HEK293 (cell line): ENCODE measurements at regions not wholly inside any gene's neighbourhood (a gene's known extent, or its start where the extent isn't known, plus 50 kb on each side); places are given as distances from the start of the nearest gene placed in this dataset.

Source experiments
- CTCF ChIA-PET: fragments of 350-600 bp; formaldehyde crosslinking; extraction: SDS; loops from one replicate; lab custom pipeline; 2021; ENCODE audit warnings: antibody characterized with exemption; lab: Yijun Ruan, JAX
- POLR2A ChIA-PET: fragments of 300-600 bp; formaldehyde crosslinking; extraction: SDS; loops from one replicate; lab custom pipeline; 2020; ENCODE audit warnings: antibody characterized with exemption, inconsistent platforms; lab: Yijun Ruan, JAX
- H3K27ac ChIP-seq: fragments of 200-500 bp; sonication (Bioruptor generic); 2 replicates; pipeline ENCODE4 v1.5.1; 2014; ENCODE audit warnings: low read depth, low read length, control low read depth, inconsistent platforms; ENCODE audit errors: extremely low read depth
- H3K36me3 ChIP-seq, 2 experiments: fragments of 200-500 bp in 1 of 2; sonication (Bioruptor generic) in 1 of 2; 1 replicate in 1 of 2; 2 replicates in 1 of 2; pipeline ENCODE4 v1.5.1; 2014 to 2017; ENCODE audit warnings: inconsistent platforms in 2 of 2, low read length in 2 of 2; ENCODE audit not compliant: control insufficient read depth in 2 of 2, insufficient read depth in 1 of 2
- H3K4me1 ChIP-seq: fragments of 200-500 bp; sonication (Bioruptor generic); 2 replicates; pipeline ENCODE4 v1.5.1; 2014; ENCODE audit warnings: mild to moderate bottlenecking, low read length, inconsistent platforms; ENCODE audit not compliant: control insufficient read depth, insufficient read depth
- H3K4me3 ChIP-seq: 2 replicates; pipeline ENCODE4 v1.5.1; 2011; ENCODE audit warnings: low read depth, mild to moderate bottlenecking, control low read depth, low read length, moderate library complexity
- H3K9me3 ChIP-seq: fragments of 200-500 bp; sonication (Bioruptor generic); 2 replicates; pipeline ENCODE4 v1.5.1; 2014; ENCODE audit warnings: low read depth, low read length, inconsistent platforms; ENCODE audit not compliant: control insufficient read depth, insufficient read depth
- GLIS1 ChIP-seq: fragments of 450-650 bp; formaldehyde crosslinking; IDR thresholded peaks from 2 replicates; pipeline ENCODE4 v1.5.1; 2016; ENCODE audit warnings: missing biosample characterization, missing genetic modification characterization
- HOXD13 ChIP-seq: sonication (generic); formaldehyde crosslinking; IDR thresholded peaks from 2 replicates; pipeline ENCODE4 v1.8.0; 2022; ENCODE audit warnings: missing genetic modification reagents, borderline replicate concordance
- KLF8 ChIP-seq: fragments of 450-650 bp; formaldehyde crosslinking; IDR thresholded peaks from 2 replicates; pipeline ENCODE4 v1.5.1; 2016; ENCODE audit warnings: missing biosample characterization, missing genetic modification characterization
- OVOL3 ChIP-seq: fragments of 450-650 bp; formaldehyde crosslinking; IDR thresholded peaks from 2 replicates; pipeline ENCODE4 v1.5.1; 2016; ENCODE audit warnings: missing biosample characterization, missing genetic modification characterization
- RBAK ChIP-seq: fragments of 450-650 bp; formaldehyde crosslinking; IDR thresholded peaks from 2 replicates; pipeline ENCODE4 v1.5.1; 2016; ENCODE audit warnings: missing biosample characterization, missing genetic modification characterization
- SP2 ChIP-seq: fragments of 450-650 bp; formaldehyde crosslinking; IDR thresholded peaks from 2 replicates; pipeline ENCODE4 v1.5.1; 2016; ENCODE audit warnings: missing biosample characterization, missing genetic modification characterization
- ZBTB48 ChIP-seq: fragments of 450-650 bp; formaldehyde crosslinking; IDR thresholded peaks from 2 replicates; pipeline ENCODE4 v1.5.1; 2016; ENCODE audit warnings: missing biosample characterization, missing genetic modification characterization
- ZBTB49 ChIP-seq: fragments of 450-650 bp; formaldehyde crosslinking; IDR thresholded peaks from 2 replicates; pipeline ENCODE4 v1.5.1; 2016; ENCODE audit warnings: missing biosample characterization, missing genetic modification characterization, low read depth
- ZFP3 ChIP-seq: fragments of 450-650 bp; formaldehyde crosslinking; IDR thresholded peaks from 2 replicates; pipeline ENCODE4 v1.5.1; 2016; ENCODE audit warnings: low read depth, missing biosample characterization, missing genetic modification characterization
- ZFP37 ChIP-seq: fragments of 450-650 bp; formaldehyde crosslinking; IDR thresholded peaks from 2 replicates; pipeline ENCODE4 v1.5.1; 2016; ENCODE audit warnings: missing biosample characterization, missing genetic modification characterization
- ZNF10 ChIP-seq: fragments of 450-650 bp; formaldehyde crosslinking; IDR thresholded peaks from 2 replicates; pipeline ENCODE4 v1.5.1; 2017; ENCODE audit warnings: missing biosample characterization, missing genetic modification characterization
- ZNF157 ChIP-seq: fragments of 450-650 bp; formaldehyde crosslinking; IDR thresholded peaks from 2 replicates; pipeline ENCODE4 v1.5.1; 2016; ENCODE audit warnings: missing biosample characterization, missing genetic modification characterization
- ZNF248 ChIP-seq: fragments of 450-650 bp; formaldehyde crosslinking; IDR thresholded peaks from 2 replicates; pipeline ENCODE4 v1.5.1; 2017; ENCODE audit warnings: missing biosample characterization, missing genetic modification characterization
- ZNF335 ChIP-seq: fragments of 450-650 bp; formaldehyde crosslinking; conservative IDR thresholded peaks from 2 replicates; pipeline ENCODE4 v1.5.1; 2016; ENCODE audit warnings: missing biosample characterization, missing genetic modification characterization
- ZNF37A ChIP-seq: fragments of 450-650 bp; IDR thresholded peaks from 2 replicates; pipeline ENCODE4 v1.5.1; 2018; ENCODE audit warnings: missing biosample characterization, missing genetic modification characterization
- ZNF544 ChIP-seq: fragments of 450-650 bp; formaldehyde crosslinking; IDR thresholded peaks from 2 replicates; pipeline ENCODE4 v1.5.0; 2017; ENCODE audit warnings: missing biosample characterization, missing genetic modification characterization
- ZNF558 ChIP-seq: fragments of 450-650 bp; formaldehyde crosslinking; IDR thresholded peaks from 2 replicates; pipeline ENCODE4 v1.5.1; 2016; ENCODE audit warnings: missing biosample characterization, missing genetic modification characterization
- ZNF571 ChIP-seq: fragments of 450-650 bp; formaldehyde crosslinking; IDR thresholded peaks from 2 replicates; pipeline ENCODE4 v1.5.0; 2017; ENCODE audit warnings: missing biosample characterization, missing genetic modification characterization
- ZNF610 ChIP-seq: fragments of 450-650 bp; formaldehyde crosslinking; IDR thresholded peaks from 2 replicates; pipeline ENCODE4 v1.5.1; 2016; ENCODE audit warnings: missing biosample characterization, missing genetic modification characterization, borderline replicate concordance
- ZNF624 ChIP-seq: fragments of 450-650 bp; formaldehyde crosslinking; IDR thresholded peaks from 2 replicates; pipeline ENCODE4 v1.5.1; 2017; ENCODE audit warnings: missing biosample characterization, missing genetic modification characterization
- ZNF654 ChIP-seq: fragments of 450-650 bp; formaldehyde crosslinking; IDR thresholded peaks from 2 replicates; pipeline ENCODE4 v1.5.1; 2016; ENCODE audit warnings: low read depth, missing biosample characterization, missing genetic modification characterization
- ZNF777 ChIP-seq: fragments of 450-650 bp; formaldehyde crosslinking; IDR thresholded peaks from 2 replicates; pipeline ENCODE4 v1.5.1; 2017; ENCODE audit warnings: missing biosample characterization, missing genetic modification characterization, borderline replicate concordance
- ZNF837 ChIP-seq: fragments of 450-650 bp; formaldehyde crosslinking; IDR thresholded peaks from 2 replicates; pipeline ENCODE4 v1.5.1; 2016; ENCODE audit warnings: missing biosample characterization, missing genetic modification characterization
- TF ChIP-seq, protein P1 (sequence below): fragments of 450-650 bp; formaldehyde crosslinking; IDR thresholded peaks from 2 replicates; pipeline ENCODE4 v1.5.1; 2016; ENCODE audit warnings: missing biosample characterization, missing genetic modification characterization

DNA sequence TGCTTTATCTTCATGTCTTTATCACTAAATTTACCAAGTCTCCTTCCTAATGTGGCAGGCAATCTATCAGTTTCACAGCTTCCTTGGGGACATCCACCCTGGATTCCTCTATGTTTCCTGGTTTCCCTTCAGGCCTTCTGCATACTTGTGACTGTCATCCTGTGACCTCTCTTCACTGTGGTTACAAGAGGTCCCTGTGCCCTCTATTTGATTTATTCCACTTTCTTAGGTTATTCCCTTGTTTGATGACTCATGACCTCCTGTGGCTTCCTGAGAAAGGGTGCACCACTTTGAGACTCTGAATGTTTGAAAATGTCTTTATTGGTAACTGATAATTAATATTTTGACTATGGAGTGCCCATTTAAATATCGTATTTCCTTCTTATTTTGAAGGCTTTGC is 60.5 kb upstream of the KY start:
- Histone ChIP-seq H3K36me3 (no peaks in the 10 kb centered on the region), H3K9me3 (no peaks in the 10 kb centered on the region), H3K27ac (no peak overlapping the region), H3K4me1 (no peaks in the 10 kb centered on the region)
- CTCF ChIA-PET, result no interaction called here
- no peak for TF ChIP-seq ZNF654 (tag by site-specific recombination)
- no peak for TF ChIP-seq ZFP3
- TF ChIP-seq GLIS1 (tag by site-specific recombination), result peak; percentile 35; the same call in 1 of the 2 replicates
- no peak for TF ChIP-seq ZNF558
- no peak for TF ChIP-seq ZNF610 (tag by site-specific recombination)
- TF ChIP-seq, all 188 proteins: peak for 1
- no peak overlapping the region for H3K4me3 ChIP-seq
- POLR2A ChIA-PET, result no interaction called here

DNA sequence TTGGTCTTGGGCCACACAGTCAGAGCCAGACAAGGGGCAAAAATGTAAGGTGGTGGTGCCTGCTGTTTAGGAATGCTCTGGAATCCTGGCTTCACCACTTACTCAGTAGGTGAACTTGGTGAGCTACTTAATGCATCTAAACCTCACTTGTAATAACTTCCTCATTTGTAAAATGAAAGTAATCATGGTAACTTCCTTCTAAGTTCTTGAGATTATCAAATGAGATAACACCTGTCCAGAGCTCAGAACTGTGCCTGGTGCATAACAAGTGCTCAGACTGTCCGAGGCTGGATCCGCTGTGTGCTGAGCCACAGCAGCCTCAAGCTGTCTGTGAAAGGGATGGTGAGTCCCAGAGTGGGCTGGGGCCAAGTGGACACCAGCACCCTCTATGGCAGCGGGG is 62.8 kb upstream of the KY start:
- TF ChIP-seq ZNF10, result no peak
- TF ChIP-seq GLIS1 (tag by site-specific recombination), result no peak
- no peak for TF ChIP-seq ZFP37 (tag by site-specific recombination)
- TF ChIP-seq OVOL3 (tag by site-specific recombination), result no peak
- no peak for TF ChIP-seq ZNF157 (tag by site-specific recombination)
- no peak for TF ChIP-seq KLF8
- no peak for TF ChIP-seq ZFP3
- TF ChIP-seq SP2 (tag by site-specific recombination), result no peak
- TF ChIP-seq ZNF335 (tag by site-specific recombination), result no peak
- TF ChIP-seq HOXD13, result no peak
- TF ChIP-seq ZNF37A (tag by site-specific recombination), result no peak
- Histone ChIP-seq H3K4me3 (no peak overlapping the region), H3K36me3 (no peaks in the 10 kb centered on the region), H3K4me1 (no peaks in the 10 kb centered on the region), H3K27ac (no peak overlapping the region), H3K9me3 (no peaks in the 10 kb centered on the region)
- POLR2A ChIA-PET, result no interaction called here
- CTCF ChIA-PET, result no interaction called here

GRCh38 chr3:134718726-134719125 is 67.9 kb upstream of the KY start:
- Histone ChIP-seq H3K9me3 (no peaks in the 10 kb centered on the region), H3K4me3 (no peak overlapping the region), H3K27ac (no peak overlapping the region), H3K36me3 (no peaks in the 10 kb centered on the region), H3K4me1 (no peaks in the 10 kb centered on the region)
- TF ChIP-seq ZBTB48, result no peak
- TF ChIP-seq ZBTB49 (tag by site-specific recombination), result no peak
- TF ChIP-seq RBAK (tag by site-specific recombination), result no peak
- no peak for TF ChIP-seq ZNF571
- TF ChIP-seq ZNF624 (tag by site-specific recombination), result no peak
- POLR2A ChIA-PET, result no interaction called here
- CTCF ChIA-PET, result interaction anchor here (0.6 kb wide), 1 partner anchor 1852 kb away, joined by 3 read pairs; no protein-coding TSS in a partner anchor

DNA sequence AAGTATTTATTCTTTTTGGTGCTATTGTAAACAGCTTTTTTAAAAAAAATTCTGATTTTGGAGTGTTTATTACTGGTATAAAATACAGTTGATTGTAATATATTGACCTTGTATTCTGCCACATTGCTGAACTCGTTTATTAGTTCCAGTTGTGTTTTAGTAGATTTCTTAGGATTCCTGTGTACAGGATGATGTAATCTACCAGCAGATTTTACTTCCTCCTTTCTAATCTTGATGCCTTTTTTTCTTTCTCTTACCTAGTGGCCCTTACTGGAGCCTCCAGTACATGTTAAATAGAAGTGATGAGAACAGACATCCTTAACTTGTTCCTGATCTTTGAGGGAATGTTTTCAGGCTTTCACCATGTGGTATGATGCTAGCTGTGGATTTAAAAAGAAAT is 70.4 kb upstream of the KY start:
- no peaks in the 10 kb centered on the region for H3K36me3 ChIP-seq
- H3K27ac ChIP-seq, result no peak overlapping the region
- H3K4me3 ChIP-seq, result no peak overlapping the region
- no peaks in the 10 kb centered on the region for H3K4me1 ChIP-seq
- ChIA-PET CTCF (no interaction called here), POLR2A (no interaction called here)
- no peaks in the 10 kb centered on the region for H3K9me3 ChIP-seq
- TF ChIP-seq, protein P1, sequence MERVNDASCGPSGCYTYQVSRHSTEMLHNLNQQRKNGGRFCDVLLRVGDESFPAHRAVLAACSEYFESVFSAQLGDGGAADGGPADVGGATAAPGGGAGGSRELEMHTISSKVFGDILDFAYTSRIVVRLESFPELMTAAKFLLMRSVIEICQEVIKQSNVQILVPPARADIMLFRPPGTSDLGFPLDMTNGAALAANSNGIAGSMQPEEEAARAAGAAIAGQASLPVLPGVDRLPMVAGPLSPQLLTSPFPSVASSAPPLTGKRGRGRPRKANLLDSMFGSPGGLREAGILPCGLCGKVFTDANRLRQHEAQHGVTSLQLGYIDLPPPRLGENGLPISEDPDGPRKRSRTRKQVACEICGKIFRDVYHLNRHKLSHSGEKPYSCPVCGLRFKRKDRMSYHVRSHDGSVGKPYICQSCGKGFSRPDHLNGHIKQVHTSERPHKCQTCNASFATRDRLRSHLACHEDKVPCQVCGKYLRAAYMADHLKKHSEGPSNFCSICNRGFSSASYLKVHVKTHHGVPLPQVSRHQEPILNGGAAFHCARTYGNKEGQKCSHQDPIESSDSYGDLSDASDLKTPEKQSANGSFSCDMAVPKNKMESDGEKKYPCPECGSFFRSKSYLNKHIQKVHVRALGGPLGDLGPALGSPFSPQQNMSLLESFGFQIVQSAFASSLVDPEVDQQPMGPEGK, result no peak
- TF ChIP-seq ZNF157 (tag by site-specific recombination), result no peak
- TF ChIP-seq ZNF777 (tag by site-specific recombination), result no peak
- no peak for TF ChIP-seq ZNF544 (tag by site-specific recombination)
- no peak for TF ChIP-seq ZNF248 (tag by site-specific recombination)
- TF ChIP-seq ZNF837 (tag by site-specific recombination), result no peak
- TF ChIP-seq, all 188 proteins: peak for 0
